ENCODE measurements at regions not wholly inside any gene's neighbourhood (a gene's known extent, or its start where the extent isn't known, plus 50 kb on each side); places are given as distances from the start of the nearest gene placed in this dataset.

DNA sequence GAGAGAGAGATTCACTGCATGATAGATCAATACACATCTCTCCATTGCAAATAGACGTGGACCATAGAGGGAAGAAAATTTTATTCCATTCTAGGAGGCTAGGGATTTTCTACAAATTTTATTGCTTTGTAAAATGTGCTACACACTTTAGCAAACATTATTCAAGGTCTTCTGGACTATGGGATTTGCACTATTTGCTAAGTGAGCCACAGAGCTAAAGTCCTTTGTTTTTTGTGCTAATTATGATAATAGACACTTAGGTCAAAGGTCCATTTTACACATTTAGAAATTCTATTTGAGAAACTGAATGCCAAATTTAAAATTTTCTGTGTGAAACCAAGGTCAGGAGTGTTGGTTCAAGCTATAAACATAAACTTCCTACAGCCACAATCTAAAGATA lies 672.3 kb downstream of the LRRC70 start:
- Histone ChIP-seq H3K4me1 (ENCODE audit: low read length) (no peaks in the 10 kb centered on the region), H3K9ac (ENCODE audit: low read length) (no peak overlapping the region)

DNA sequence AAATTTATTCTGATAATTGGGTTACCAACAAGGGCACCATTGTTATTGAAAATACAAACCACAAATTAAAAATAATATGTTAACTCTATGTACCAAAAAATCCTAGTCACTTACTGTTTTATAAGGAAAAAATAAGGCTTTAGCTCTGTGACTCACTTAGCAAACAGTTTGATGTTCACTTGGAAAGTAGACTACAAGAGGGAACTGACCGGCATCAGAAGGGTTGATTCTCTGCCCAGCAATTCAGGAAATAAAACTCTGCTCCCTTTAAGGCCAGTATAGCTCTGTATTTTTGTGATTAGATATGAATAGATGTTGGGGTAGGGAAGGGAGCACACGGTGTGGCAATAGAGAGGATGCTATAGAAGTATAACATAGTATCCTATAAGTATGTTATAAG lies 671.3 kb downstream of the LRRC70 start:
- TF ChIP-seq, protein P1, sequence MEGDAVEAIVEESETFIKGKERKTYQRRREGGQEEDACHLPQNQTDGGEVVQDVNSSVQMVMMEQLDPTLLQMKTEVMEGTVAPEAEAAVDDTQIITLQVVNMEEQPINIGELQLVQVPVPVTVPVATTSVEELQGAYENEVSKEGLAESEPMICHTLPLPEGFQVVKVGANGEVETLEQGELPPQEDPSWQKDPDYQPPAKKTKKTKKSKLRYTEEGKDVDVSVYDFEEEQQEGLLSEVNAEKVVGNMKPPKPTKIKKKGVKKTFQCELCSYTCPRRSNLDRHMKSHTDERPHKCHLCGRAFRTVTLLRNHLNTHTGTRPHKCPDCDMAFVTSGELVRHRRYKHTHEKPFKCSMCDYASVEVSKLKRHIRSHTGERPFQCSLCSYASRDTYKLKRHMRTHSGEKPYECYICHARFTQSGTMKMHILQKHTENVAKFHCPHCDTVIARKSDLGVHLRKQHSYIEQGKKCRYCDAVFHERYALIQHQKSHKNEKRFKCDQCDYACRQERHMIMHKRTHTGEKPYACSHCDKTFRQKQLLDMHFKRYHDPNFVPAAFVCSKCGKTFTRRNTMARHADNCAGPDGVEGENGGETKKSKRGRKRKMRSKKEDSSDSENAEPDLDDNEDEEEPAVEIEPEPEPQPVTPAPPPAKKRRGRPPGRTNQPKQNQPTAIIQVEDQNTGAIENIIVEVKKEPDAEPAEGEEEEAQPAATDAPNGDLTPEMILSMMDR (IDR thresholded peaks at IDR 0.05; ENCODE audit: low read depth, low read length) = no peak
- no peak for TF ChIP-seq EZH2phosphoT487 (IDR thresholded peaks at IDR 0.05; ENCODE audit: low read depth)
- no peak overlapping the region for H2AFZ ChIP-seq (ENCODE audit: low read depth, low read length)

More for the DNA sequence above, 672.3 kb downstream of the LRRC70 start:
- H3K4me2 ChIP-seq (ENCODE audit: low read length) = no peak overlapping the region
- no peak for TF ChIP-seq EZH2phosphoT487 (IDR thresholded peaks at IDR 0.05; ENCODE audit: low read depth)
- TF ChIP-seq, protein P1 (IDR thresholded peaks at IDR 0.05; ENCODE audit: low read depth, low read length) = no peak
- H3K79me2 ChIP-seq (ENCODE audit: low read length) = no peaks in the 10 kb centered on the region
- H3K9me3 ChIP-seq (ENCODE audit: insufficient read depth, low read length) = no peaks in the 10 kb centered on the region
- H3K36me3 ChIP-seq (replicated peaks; ENCODE audit: low read depth, low read length) = no peaks in the 10 kb centered on the region
- H4K20me1 ChIP-seq (ENCODE audit: insufficient read depth, low read length) = no peaks in the 10 kb centered on the region
- no peak overlapping the region for H3K27ac ChIP-seq (ENCODE audit: low read length)
- H2AFZ ChIP-seq (ENCODE audit: low read depth, low read length) = no peak overlapping the region
- no peak overlapping the region for H3K4me3 ChIP-seq (ENCODE audit: low read length)
- H3K27me3 ChIP-seq (ENCODE audit: low read depth, low read length) = no peaks in the 10 kb centered on the region

DNA sequence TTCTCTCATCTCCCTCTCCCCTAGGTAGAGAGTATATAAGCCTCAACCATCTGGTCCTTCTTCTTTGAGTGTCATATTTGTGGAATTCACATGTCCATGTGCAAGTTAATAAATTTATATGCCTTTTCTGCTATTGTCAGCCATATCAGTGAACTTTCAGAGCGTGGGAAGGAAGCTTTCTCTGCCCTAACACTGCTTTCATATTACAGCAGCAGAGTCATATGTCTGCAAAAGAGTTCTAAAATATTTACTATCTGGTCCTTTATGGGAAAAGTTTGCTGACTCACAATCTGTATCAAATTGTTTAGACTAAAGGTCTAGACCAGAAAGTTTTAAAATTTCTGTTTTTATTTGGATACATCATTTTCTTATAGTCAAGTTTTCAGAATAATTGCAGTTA lies 669.0 kb downstream of the LRRC70 start:
- H3K9me3 ChIP-seq (ENCODE audit: insufficient read depth, low read length) = no peaks in the 10 kb centered on the region
- TF ChIP-seq, protein P1 (IDR thresholded peaks at IDR 0.05; ENCODE audit: low read depth, low read length) = no peak
- no peaks in the 10 kb centered on the region for H3K27me3 ChIP-seq (ENCODE audit: low read depth, low read length)
- no peak overlapping the region for H3K27ac ChIP-seq (ENCODE audit: low read length)
- no peak overlapping the region for H2AFZ ChIP-seq (ENCODE audit: low read depth, low read length)
- H3K79me2 ChIP-seq (ENCODE audit: low read length) = no peaks in the 10 kb centered on the region
- H3K4me1 ChIP-seq (ENCODE audit: low read length) = no peaks in the 10 kb centered on the region
- H3K4me3 ChIP-seq (ENCODE audit: low read length) = no peak overlapping the region
- no peaks in the 10 kb centered on the region for H4K20me1 ChIP-seq (ENCODE audit: insufficient read depth, low read length)
- no peak overlapping the region for H3K9ac ChIP-seq (ENCODE audit: low read length)
- no peak overlapping the region for H3K4me2 ChIP-seq (ENCODE audit: low read length)
- H3K36me3 ChIP-seq (replicated peaks; ENCODE audit: low read depth, low read length) = no peaks in the 10 kb centered on the region

More for the DNA sequence above, 671.3 kb downstream of the LRRC70 start:
- Histone ChIP-seq H3K36me3 (replicated peaks; ENCODE audit: low read depth, low read length) (no peaks in the 10 kb centered on the region), H3K4me2 (ENCODE audit: low read length) (no peak overlapping the region), H3K9ac (ENCODE audit: low read length) (no peak overlapping the region), H3K27ac (ENCODE audit: low read length) (no peak overlapping the region), H3K27me3 (ENCODE audit: low read depth, low read length) (no peaks in the 10 kb centered on the region), H3K9me3 (ENCODE audit: insufficient read depth, low read length) (no peaks in the 10 kb centered on the region), H3K4me3 (ENCODE audit: low read length) (no peak overlapping the region), H4K20me1 (ENCODE audit: insufficient read depth, low read length) (no peaks in the 10 kb centered on the region), H3K4me1 (ENCODE audit: low read length) (no peaks in the 10 kb centered on the region), H3K79me2 (ENCODE audit: low read length) (no peaks in the 10 kb centered on the region)

DNA sequence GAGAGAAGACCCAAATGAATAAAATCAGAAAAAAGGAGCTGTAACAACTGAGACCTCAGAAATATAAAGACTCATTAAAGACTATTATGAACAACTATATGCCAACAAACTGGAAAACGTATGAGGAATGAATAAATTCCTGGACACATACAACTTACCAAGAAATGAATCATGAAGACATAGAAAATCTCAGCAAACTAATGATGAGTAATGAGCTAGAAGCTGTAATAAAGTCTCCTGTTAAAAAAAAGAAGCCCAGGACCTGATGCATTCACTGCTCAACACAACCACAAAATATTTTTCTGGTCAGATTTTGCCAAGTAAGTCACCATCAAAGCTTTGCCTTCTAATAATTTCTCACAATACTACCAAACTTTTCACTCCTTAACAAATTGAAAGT lies 666.7 kb downstream of the LRRC70 start:
- Histone ChIP-seq H4K20me1 (ENCODE audit: insufficient read depth, low read length) (no peaks in the 10 kb centered on the region), H3K9me3 (ENCODE audit: insufficient read depth, low read length) (no peaks in the 10 kb centered on the region), H3K4me1 (ENCODE audit: low read length) (no peaks in the 10 kb centered on the region), H3K4me3 (ENCODE audit: low read length) (no peak overlapping the region), H3K79me2 (ENCODE audit: low read length) (no peaks in the 10 kb centered on the region), H3K4me2 (ENCODE audit: low read length) (no peak overlapping the region), H2AFZ (ENCODE audit: low read depth, low read length) (no peak overlapping the region), H3K9ac (ENCODE audit: low read length) (no peak overlapping the region), H3K36me3 (replicated peaks; ENCODE audit: low read depth, low read length) (no peaks in the 10 kb centered on the region), H3K27ac (ENCODE audit: low read length) (no peak overlapping the region), H3K27me3 (ENCODE audit: low read depth, low read length) (no peaks in the 10 kb centered on the region)
- TF ChIP-seq EZH2phosphoT487 (IDR thresholded peaks at IDR 0.05; ENCODE audit: low read depth) = no peak
- TF ChIP-seq, protein P1 (IDR thresholded peaks at IDR 0.05; ENCODE audit: low read depth, low read length) = no peak
